GM12801 (cell line): ENCODE measurements at regions not wholly inside any gene's neighbourhood (a gene's known extent, or its start where the extent isn't known, plus 50 kb on each side); places are given as distances from the start of the nearest gene placed in this dataset.

Experiments used
- CTCF ChIP-seq: IDR thresholded peaks from one replicate; pipeline ENCODE4 v1.5.1; 2011; ENCODE audit warnings: control low read depth; ENCODE audit not compliant: insufficient read length; ENCODE audit errors: extremely low read depth

GRCh38 chr6:87971605-87972262 is 75.9 kb upstream of the SPACA1 start:
- TF ChIP-seq CTCF, result no peak

- no peak for TF ChIP-seq CTCF
Measured at GRCh38 chr6:87968435-87969278, 79.0 kb upstream of the SPACA1 start.

- TF ChIP-seq CTCF, result no peak
Measured at GRCh38 chr6:87965806-87966205, 81.8 kb upstream of the SPACA1 start.

GRCh38 chr6:87959083-87959482 is 88.6 kb upstream of the SPACA1 start:
- TF ChIP-seq CTCF, result no peak

- no peak for TF ChIP-seq CTCF
Measured at GRCh38 chr6:87951751-87952150, 95.9 kb upstream of the SPACA1 start.

GRCh38 chr6:87950614-87951013 is 97.0 kb upstream of the SPACA1 start:
- no peak for TF ChIP-seq CTCF

GRCh38 chr6:87949194-87949593 is 98.4 kb upstream of the SPACA1 start:
- no peak for TF ChIP-seq CTCF
